CD4-positive, CD25-positive, alpha-beta regulatory T cell (primary cell): ENCODE measurements at regions not wholly inside any gene's neighbourhood (a gene's known extent, or its start where the extent isn't known, plus 50 kb on each side); places are given as distances from the start of the nearest gene placed in this dataset.
A peak's percentile ranks its signal among the peaks of the same experiment; 100 is the strongest.
"Not testable (repeated sequence)": the region's sequence is repeated elsewhere in the genome, so short reads cannot be mapped to it uniquely, and the experiment has no call there.

Experiments used
- ATAC-seq, 2 donors: fragments of 150-1000 bp; cut with Tn5 transposase; one replicate each; pipeline ENCODE4 v1.10.0; 2021; ENCODE audit warnings: low read depth in 2 of 2, moderate number of reproducible peaks in 2 of 2, moderate library complexity in 1 of 2
- DNase-seq, 3 donors: peaks; one replicate each; pipeline versions ENCODE4 v3.0.0 to v3.0.0-alpha.2; 2012 to 2022; ENCODE audit warnings: mixed read lengths in 1 of 3
- H3K27ac ChIP-seq: one replicate; pipeline ENCODE4 v1.7.0; 2013; ENCODE audit warnings: mild to moderate bottlenecking, low read length; ENCODE audit not compliant: insufficient read depth, poor library complexity, severe bottlenecking
- H3K27me3 ChIP-seq: one replicate; pipeline ENCODE4 v1.7.0; 2013; ENCODE audit warnings: low read length; ENCODE audit not compliant: control insufficient read depth, insufficient read depth
- H3K36me3 ChIP-seq: one replicate; pipeline ENCODE4 v1.7.0; 2013; ENCODE audit warnings: mild to moderate bottlenecking, low read length, moderate library complexity; ENCODE audit not compliant: control insufficient read depth, insufficient read depth
- H3K4me1 ChIP-seq: 2 replicates; pipeline ENCODE4 v1.7.0; 2013; ENCODE audit warnings: mild to moderate bottlenecking, low read length; ENCODE audit not compliant: insufficient read depth, control insufficient read depth, poor library complexity, severe bottlenecking
- H3K4me3 ChIP-seq: one replicate; pipeline ENCODE4 v1.7.0; 2013; ENCODE audit warnings: low read depth, mild to moderate bottlenecking, low read length, moderate library complexity
- H3K9me3 ChIP-seq, 2 experiments: 1 replicate in 1 of 2; 2 replicates in 1 of 2; pipeline ENCODE4 v1.7.0; 2013; ENCODE audit warnings: low read length in 2 of 2, mild to moderate bottlenecking in 1 of 2, moderate library complexity in 1 of 2; ENCODE audit not compliant: control insufficient read depth in 2 of 2
- H3K27ac Mint-ChIP-seq, 3 donors: one replicate each; pipeline ENCODE4 v1.8.0; 2020 to 2022; ENCODE audit warnings: mild to moderate bottlenecking in 3 of 3, mixed read lengths in 3 of 3, moderate library complexity in 2 of 3
- H3K27me3 Mint-ChIP-seq: one replicate; pipeline ENCODE4 v1.8.0; 2022; ENCODE audit warnings: mild to moderate bottlenecking, mixed read lengths
- H3K36me3 Mint-ChIP-seq: one replicate; pipeline ENCODE4 v1.8.0; 2020; ENCODE audit warnings: mixed read lengths
- H3K4me1 Mint-ChIP-seq, 4 donors: one replicate each; pipeline ENCODE4 v1.8.0; 2020 to 2022; ENCODE audit warnings: mixed read lengths in 4 of 4, mild to moderate bottlenecking in 1 of 4
- H3K4me3 Mint-ChIP-seq, 4 donors: one replicate each; pipeline ENCODE4 v1.8.0; 2020 to 2022; ENCODE audit warnings: mild to moderate bottlenecking in 4 of 4, mixed read lengths in 4 of 4, moderate library complexity in 3 of 4
- H3K9me3 Mint-ChIP-seq, 7 donors: one replicate each; pipeline ENCODE4 v1.8.0; 2020 to 2022; ENCODE audit warnings: mixed read lengths in 7 of 7, mild to moderate bottlenecking in 3 of 7, moderate library complexity in 2 of 7

- no peak for DNase-seq
- no peak overlapping the region for H3K27ac ChIP-seq
- no peaks in the 10 kb centered on the region for H3K9me3 Mint-ChIP-seq
- H3K9me3 ChIP-seq = no peaks in the 10 kb centered on the region
- H3K27me3 Mint-ChIP-seq = peaks cover 9% of the 10 kb centered on the region
- no peak for ATAC-seq
- no peaks in the 10 kb centered on the region for H3K4me1 Mint-ChIP-seq
- no peak overlapping the region for H3K4me3 Mint-ChIP-seq
- no peaks in the 10 kb centered on the region for H3K27me3 ChIP-seq
- H3K4me3 ChIP-seq = no peak overlapping the region
- no peaks in the 10 kb centered on the region for H3K36me3 ChIP-seq
- no peaks in the 10 kb centered on the region for H3K4me1 ChIP-seq
- H3K36me3 Mint-ChIP-seq = no peaks in the 10 kb centered on the region
- no peak overlapping the region for H3K27ac Mint-ChIP-seq
Measured at GRCh38 chr2:114119862-114120261, 230.0 kb downstream of the ACTR3 start.

- DNase-seq = no peak
Measured at GRCh38 chr2:114122930-114123329, 233.0 kb downstream of the ACTR3 start.

GRCh38 chr2:114123925-114124324 is 234.0 kb downstream of the ACTR3 start:
- H3K27ac Mint-ChIP-seq = no peak overlapping the region
- H3K4me3 Mint-ChIP-seq = no peak overlapping the region
- H3K4me1 ChIP-seq = no peaks in the 10 kb centered on the region
- no peaks in the 10 kb centered on the region for H3K9me3 ChIP-seq
- peaks cover 0 to 4% (median 0%) of the 10 kb centered on the region in 7 donors for H3K9me3 Mint-ChIP-seq
- H3K4me3 ChIP-seq = no peak overlapping the region
- H3K36me3 Mint-ChIP-seq = no peaks in the 10 kb centered on the region
- peaks cover 13% of the 10 kb centered on the region for H3K27me3 Mint-ChIP-seq
- no peaks in the 10 kb centered on the region for H3K36me3 ChIP-seq
- H3K27ac ChIP-seq = no peak overlapping the region
- no peaks in the 10 kb centered on the region for H3K4me1 Mint-ChIP-seq
- DNase-seq (no peak), ATAC-seq (no peak)
- H3K27me3 ChIP-seq = no peaks in the 10 kb centered on the region

More at GRCh38 chr2:114122930-114123329, 233.0 kb downstream of the ACTR3 start:
- Histone ChIP-seq H3K36me3 (no peaks in the 10 kb centered on the region), H3K4me1 (no peaks in the 10 kb centered on the region), H3K27me3 (no peaks in the 10 kb centered on the region), H3K27ac (no peak overlapping the region), H3K4me3 (no peak overlapping the region), H3K9me3 (no peaks in the 10 kb centered on the region)
- H3K36me3 Mint-ChIP-seq = no peaks in the 10 kb centered on the region
- no peak overlapping the region for H3K4me3 Mint-ChIP-seq
- peaks cover 9% of the 10 kb centered on the region for H3K27me3 Mint-ChIP-seq
- H3K4me1 Mint-ChIP-seq = no peaks in the 10 kb centered on the region
- peaks cover 0 to 4% (median 0%) of the 10 kb centered on the region in 7 donors for H3K9me3 Mint-ChIP-seq
- H3K27ac Mint-ChIP-seq = no peak overlapping the region
- no peak for ATAC-seq

- H3K4me3 Mint-ChIP-seq = no peak overlapping the region
- no peak overlapping the region for H3K27ac Mint-ChIP-seq
- peaks cover 0 to 4% (median 0%) of the 10 kb centered on the region in 7 donors for H3K9me3 Mint-ChIP-seq
- Histone ChIP-seq H3K9me3 (no peaks in the 10 kb centered on the region), H3K27ac (no peak overlapping the region), H3K4me1 (no peaks in the 10 kb centered on the region), H3K27me3 (no peaks in the 10 kb centered on the region), H3K4me3 (no peak overlapping the region), H3K36me3 (no peaks in the 10 kb centered on the region)
- no peaks in the 10 kb centered on the region for H3K36me3 Mint-ChIP-seq
- ATAC-seq = no peak
- H3K4me1 Mint-ChIP-seq = no peaks in the 10 kb centered on the region
- peaks cover 5% of the 10 kb centered on the region for H3K27me3 Mint-ChIP-seq
- DNase-seq = no peak
Measured at GRCh38 chr2:114127372-114127771, 237.5 kb downstream of the ACTR3 start.

GRCh38 chr2:114128263-114128662 is 238.4 kb downstream of the ACTR3 start:
- H3K4me1 ChIP-seq = no peaks in the 10 kb centered on the region
- H3K4me3 ChIP-seq = no peak overlapping the region
- H3K27me3 ChIP-seq = no peaks in the 10 kb centered on the region
- no peak overlapping the region for H3K4me3 Mint-ChIP-seq
- H3K36me3 Mint-ChIP-seq = no peaks in the 10 kb centered on the region
- H3K36me3 ChIP-seq = no peaks in the 10 kb centered on the region
- no peak for DNase-seq
- H3K27me3 Mint-ChIP-seq = peaks cover 5% of the 10 kb centered on the region
- H3K9me3 ChIP-seq = no peaks in the 10 kb centered on the region
- no peak for ATAC-seq
- no peaks in the 10 kb centered on the region for H3K4me1 Mint-ChIP-seq
- no peak overlapping the region for H3K27ac ChIP-seq
- H3K9me3 Mint-ChIP-seq = peaks cover 0 to 4% (median 0%) of the 10 kb centered on the region in 7 donors
- no peak overlapping the region for H3K27ac Mint-ChIP-seq

GRCh38 chr2:114128725-114129124 is 238.8 kb downstream of the ACTR3 start:
- no peak for DNase-seq
- no peak overlapping the region for H3K4me3 ChIP-seq
- no peak overlapping the region for H3K27ac ChIP-seq
- Mint-ChIP-seq H3K36me3 (no peaks in the 10 kb centered on the region), H3K4me1 (no peaks in the 10 kb centered on the region), H3K27me3 (peaks cover 5% of the 10 kb centered on the region), H3K4me3 (no peak overlapping the region), H3K9me3 (peaks cover 0 to 4% (median 0%) of the 10 kb centered on the region in 7 donors), H3K27ac (no peak overlapping the region)
- no peaks in the 10 kb centered on the region for H3K4me1 ChIP-seq
- H3K27me3 ChIP-seq = no peaks in the 10 kb centered on the region
- H3K9me3 ChIP-seq = no peaks in the 10 kb centered on the region
- H3K36me3 ChIP-seq = no peaks in the 10 kb centered on the region
- ATAC-seq = no peak

GRCh38 chr2:114132050-114132449 is 242.2 kb downstream of the ACTR3 start:
- peaks cover 11% of the 10 kb centered on the region for H3K27me3 Mint-ChIP-seq
- not testable (repeated sequence) for H3K4me1 ChIP-seq, H3K9me3 Mint-ChIP-seq, H3K4me1 Mint-ChIP-seq, H3K4me3 Mint-ChIP-seq, H3K36me3 ChIP-seq, H3K36me3 Mint-ChIP-seq, H3K27me3 ChIP-seq, H3K4me3 ChIP-seq, ATAC-seq, DNase-seq, H3K9me3 ChIP-seq, H3K27ac ChIP-seq
- peak overlapping the region in 1 of 3 donors; percentile 5 for H3K27ac Mint-ChIP-seq

GRCh38 chr2:114134146-114134545 is 244.3 kb downstream of the ACTR3 start:
- no peaks in the 10 kb centered on the region for H3K36me3 ChIP-seq
- no peaks in the 10 kb centered on the region for H3K4me1 ChIP-seq
- H3K9me3 ChIP-seq = no peaks in the 10 kb centered on the region
- Mint-ChIP-seq H3K27ac (no peak overlapping the region), H3K27me3 (peaks cover 6% of the 10 kb centered on the region), H3K4me3 (no peak overlapping the region), H3K4me1 (no peaks in the 10 kb centered on the region), H3K9me3 (peaks cover 0 to 1% (median 0%) of the 10 kb centered on the region in 7 donors), H3K36me3 (no peaks in the 10 kb centered on the region)
- no peak for DNase-seq
- no peak overlapping the region for H3K4me3 ChIP-seq
- ATAC-seq = no peak
- no peak overlapping the region for H3K27ac ChIP-seq
- H3K27me3 ChIP-seq = no peaks in the 10 kb centered on the region
